Ecto neural progenitor cell (in vitro differentiated cells): ENCODE measurements at regions not wholly inside any gene's neighbourhood (a gene's known extent, or its start where the extent isn't known, plus 50 kb on each side); places are given as distances from the start of the nearest gene placed in this dataset.

Experiments
- DNase-seq: peaks from one replicate; pipeline ENCODE4 v3.0.0-alpha.2; 2018; ENCODE audit warnings: low spot score

DNA sequence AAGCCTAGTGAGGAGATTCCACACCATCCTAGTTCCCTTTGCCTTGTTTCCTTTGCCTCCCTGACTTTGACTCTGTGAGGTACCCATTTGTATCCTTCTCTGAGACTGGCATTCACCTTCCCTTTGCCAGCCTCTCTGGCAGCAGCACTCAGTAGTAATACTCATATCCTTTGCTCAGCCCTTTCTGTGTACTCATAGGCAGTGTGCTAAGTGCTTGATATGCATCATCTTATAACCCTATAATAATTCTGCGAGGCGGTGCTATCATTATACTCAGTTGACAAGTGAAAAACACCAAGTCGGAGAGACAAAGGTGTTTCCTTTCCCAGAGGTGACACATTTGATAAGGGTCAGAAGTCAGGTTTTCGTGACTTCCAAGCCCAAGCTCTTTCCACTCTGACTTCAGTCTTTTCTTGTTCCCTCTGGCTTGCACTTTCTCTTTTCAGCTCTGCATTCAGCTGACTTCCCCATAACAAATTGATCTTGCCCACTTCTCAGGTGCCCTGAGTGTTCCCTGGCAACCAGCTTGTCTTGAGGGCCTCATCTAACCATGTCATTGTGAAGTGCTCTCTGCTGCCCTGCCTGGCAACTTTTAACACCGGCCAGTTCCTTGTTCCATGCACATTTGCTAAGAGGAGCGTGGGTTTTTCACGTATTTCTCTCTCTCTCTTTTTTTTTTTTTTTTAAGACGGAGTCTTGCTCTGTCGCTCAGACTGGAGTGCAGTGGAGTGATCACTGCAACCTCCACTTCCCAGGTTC lies 94.5 kb upstream of the UPP2 start:
- no peak for DNase-seq

DNA sequence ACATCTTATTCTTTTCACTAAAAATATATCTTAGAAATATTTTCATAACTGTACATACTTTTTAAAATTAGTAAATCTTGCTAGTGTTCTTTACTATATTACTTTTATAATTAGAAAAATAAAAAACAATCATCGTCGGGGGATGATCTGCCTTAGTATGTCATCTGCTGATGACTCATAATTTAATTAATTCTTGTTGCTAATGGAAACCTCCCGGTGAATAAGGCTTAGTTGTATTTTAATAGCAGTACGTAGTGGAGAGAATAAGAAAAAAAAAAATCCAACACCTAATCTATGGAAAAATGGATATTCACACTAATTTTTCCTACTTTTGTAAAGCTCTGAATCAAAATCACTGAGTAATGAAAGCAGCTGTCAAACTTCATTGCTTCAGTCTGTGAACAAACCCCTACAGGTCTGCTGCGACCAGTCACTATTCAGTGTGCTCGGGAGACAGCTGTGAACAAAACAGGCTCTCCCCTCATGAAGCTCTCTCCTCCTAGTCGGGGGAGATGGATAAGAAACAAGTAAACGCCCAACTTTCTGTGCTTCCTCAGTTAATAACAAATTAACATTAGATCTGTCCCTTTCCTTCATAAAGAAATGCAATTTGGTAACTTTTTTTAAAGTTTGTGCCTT lies 97.4 kb upstream of the UPP2 start:
- no peak for DNase-seq

DNA sequence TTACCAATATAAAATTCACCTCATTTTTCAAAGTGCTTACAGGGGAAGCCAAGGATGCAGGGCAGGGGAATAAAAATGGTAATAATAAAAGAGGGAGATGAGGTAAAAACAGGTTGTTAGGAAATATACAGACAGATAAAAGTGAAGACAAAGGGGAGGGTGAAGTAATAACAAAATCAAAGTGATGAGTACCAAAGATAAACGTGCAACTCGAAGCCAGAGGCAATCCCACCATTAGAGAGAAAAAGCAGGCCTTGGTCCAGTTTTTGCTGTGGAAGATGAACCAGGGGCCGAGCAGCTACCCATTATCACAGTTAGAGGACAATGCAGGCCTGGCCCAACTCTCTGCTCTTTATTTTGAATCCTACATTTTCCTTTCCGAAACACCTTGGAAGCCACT lies 99.6 kb upstream of the UPP2 start:
- DNase-seq = no peak

DNA sequence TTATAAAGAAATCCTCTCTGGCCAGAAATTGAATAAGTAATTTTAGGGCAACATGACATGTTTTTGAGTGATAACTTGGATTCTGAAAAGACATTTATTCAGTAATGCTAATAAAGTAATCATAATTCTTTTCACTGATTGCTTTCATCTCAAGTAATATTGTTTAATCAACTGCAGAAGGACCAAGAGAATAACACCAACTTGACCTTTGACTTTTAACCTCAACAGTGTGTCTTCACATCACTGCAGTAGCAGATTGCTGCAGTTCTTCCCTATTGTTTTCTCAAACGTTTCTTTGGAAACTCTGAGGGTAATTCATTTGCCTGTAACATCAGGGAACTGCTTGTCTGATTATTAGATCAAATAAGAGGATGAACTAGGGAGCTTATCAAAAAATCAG lies 104.9 kb upstream of the UPP2 start:
- no peak for DNase-seq

DNA sequence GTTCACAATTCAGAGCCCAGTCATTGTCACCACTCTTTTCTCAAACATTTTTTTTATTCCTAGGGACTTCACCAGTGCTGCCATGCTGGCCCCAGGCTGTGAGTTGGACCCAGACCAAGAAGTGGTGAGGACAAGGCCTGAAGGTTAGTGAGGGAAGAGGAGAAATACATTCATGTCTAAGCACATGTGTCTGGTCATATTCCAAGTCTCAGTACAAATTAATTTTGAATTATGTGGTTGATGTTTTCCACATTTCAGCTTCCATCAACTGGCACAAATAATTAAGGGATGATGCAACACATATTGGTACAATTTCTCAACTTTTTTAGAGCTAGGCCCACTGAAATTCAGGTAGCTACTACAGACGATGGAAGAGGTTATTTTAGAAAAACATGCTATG lies 106.6 kb upstream of the UPP2 start:
- DNase-seq = no peak

DNA sequence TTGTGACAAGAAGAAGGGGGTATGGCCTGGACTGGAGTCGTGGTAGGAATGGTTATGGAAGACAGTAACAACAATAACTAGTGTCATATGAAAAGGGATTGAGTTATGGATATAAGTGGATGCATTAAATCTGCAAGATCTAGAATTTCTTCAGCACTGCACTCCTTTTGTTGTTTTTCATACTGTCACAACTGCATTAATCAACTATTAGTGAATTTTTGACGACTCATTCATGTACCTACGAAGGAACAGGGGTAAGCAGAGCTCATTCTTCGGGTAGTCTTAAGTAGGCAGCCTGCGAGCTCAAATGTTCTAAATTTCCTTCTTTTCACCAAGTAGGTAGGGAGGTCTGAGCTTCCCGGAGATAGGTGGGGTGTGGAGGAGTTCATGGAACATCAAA lies 109.7 kb upstream of the UPP2 start:
- DNase-seq = no peak

DNA sequence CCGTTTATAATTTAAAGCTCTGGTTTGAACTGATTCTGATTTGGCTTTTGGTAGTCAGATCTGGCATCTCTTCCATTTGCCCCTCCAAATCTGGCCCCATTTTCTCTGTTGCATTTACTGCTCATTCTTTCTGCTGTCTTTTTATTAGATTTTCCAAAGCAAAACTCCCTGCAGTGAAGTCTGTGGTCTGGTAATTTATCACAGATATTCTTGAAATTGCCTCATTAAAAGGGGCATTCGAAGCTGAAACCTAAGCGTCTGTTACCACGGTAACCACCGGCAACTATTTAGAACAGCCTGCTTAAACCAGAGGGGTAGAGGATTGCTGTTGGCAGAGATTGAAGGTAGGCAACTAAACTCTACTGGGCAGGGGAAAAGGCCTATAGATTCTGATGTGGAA lies 111.5 kb upstream of the UPP2 start:
- DNase-seq = no peak

DNA sequence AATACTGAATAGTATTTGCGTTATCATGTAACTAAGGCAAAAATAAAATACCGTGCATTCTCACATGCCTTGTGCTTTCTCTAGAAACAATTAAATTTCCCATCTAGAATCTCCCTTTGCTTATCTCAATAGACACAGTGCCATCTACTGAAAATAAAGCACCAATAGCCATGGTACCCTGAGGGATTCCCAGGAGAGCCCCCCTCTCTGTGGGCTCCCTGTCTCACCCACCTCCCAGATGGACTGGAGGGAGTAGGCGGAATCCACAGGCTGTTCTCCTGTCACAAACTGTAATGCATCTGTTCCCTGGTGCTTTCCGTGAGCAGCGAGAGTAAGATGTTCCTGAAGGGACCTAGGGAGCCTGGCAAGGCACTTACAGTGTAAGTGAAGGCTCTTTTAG lies 112.4 kb upstream of the UPP2 start:
- DNase-seq = no peak

DNA sequence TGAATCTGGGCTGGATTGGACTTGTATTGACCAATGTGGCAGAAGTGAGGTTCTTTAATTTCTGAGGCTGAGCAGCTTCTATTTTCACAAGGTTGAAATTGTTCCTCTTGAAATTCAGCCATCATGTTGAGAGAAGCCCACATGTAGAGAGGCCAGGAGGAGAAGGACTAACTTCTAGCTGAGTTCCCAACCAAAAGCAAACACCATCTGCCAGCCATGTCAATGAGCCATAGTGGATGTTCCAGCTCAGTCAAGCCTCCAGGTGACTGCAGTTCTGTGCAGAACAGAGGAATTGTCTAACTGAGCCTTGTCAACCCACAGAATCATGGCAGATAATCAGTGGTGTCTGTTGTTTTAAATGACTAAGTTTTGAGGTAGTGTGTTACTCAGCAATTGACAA lies 110.6 kb upstream of the ACVR1 start:
- DNase-seq = no peak

DNA sequence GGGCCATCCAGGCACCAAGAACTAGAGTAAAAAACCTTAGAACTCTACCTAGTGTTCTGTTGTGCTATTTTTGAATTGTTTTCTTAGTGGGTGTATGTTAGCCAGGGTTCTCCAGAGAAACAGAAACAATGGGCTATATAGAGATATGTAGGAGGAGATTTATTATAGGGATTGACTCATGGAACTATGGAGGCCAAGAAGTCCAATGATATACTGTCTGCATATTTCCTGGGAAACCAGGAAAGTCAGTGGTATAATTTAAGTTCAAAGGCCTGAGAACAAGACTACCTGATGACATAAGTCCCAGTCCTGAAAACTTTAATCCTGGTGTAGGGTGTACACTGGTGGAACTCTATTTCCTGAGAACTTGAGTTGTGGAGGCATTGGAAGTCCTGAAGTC lies 108.7 kb upstream of the ACVR1 start:
- DNase-seq = no peak

DNA sequence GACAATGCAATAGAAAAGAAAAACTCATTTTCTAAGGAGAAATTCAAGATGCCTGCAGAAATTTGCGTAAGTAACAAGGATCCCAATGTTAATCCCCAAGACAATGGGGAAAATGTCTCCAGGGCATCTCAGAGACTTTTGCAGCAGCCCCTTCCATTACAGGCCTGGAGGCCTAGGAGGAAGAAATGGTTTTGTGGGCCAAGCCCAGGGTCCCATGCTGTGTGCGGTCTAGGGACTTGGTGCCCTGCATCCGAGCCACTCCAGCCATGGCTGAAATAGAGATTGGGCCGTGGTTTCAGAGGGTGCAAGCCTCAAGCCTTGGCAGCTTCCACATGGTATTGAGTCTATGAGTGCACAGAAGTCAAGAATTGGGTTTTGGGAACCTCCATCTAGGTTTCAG lies 103.9 kb upstream of the ACVR1 start:
- DNase-seq = no peak

DNA sequence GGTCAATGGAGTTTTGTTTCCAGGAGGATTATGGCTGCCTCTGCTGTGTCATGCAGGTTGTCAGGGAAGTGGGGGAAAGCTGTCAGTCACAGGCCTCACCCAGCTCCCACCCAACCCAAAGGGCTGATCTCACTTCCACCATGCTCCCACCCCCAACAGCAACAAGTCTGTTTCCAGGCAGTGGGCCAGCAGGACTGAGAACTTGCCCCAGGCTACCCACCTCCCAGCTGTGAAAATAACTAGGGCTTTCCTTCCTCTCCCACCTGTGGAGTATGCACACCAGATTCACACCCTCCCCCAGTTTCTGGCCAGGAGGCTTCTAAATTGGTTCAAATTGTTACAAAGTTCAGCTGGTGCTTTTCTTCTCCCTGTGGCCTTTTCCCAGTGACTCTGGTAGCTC lies 95.6 kb upstream of the ACVR1 start:
- DNase-seq = no peak

DNA sequence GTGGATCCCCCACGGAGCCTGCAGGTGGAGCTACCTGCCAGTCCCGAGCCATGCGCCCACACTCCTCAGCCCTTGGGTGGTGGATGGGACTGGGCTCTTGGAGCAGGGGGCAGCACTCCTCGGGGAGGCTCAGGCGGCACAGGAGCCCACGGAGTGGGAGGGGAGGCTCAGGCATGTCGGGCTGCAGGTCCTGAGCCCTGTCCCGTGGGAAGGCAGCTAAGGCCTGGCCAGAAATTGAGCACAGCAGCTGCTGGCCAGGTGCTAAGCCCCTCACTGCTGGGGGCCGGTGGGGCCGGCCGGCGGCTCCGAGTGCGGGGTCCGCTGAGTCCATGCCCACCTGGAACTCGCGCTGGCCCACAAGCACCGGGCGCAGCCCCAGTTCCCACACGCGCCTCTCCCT lies 91.7 kb upstream of the ACVR1 start:
- DNase-seq = no peak

DNA sequence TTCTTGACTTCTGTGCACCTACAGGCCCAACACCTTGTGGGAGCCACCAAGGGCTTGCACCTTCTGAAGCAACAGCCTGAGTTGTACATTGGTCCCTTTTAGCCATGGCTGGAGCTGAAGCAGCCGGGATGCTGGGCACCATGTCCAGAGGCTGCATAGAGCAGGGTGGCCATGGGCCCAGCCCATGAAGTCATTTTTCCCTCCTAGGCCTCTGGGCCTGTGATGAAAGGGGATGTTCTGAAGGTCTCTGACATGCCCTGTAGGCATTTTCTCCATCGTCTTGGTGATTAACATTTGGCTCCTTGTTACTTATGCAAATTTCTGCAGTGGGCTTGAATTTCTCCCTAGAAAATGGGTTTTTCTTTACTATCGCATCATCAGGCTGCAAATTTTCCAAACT lies 83.1 kb upstream of the ACVR1 start:
- no peak for DNase-seq

DNA sequence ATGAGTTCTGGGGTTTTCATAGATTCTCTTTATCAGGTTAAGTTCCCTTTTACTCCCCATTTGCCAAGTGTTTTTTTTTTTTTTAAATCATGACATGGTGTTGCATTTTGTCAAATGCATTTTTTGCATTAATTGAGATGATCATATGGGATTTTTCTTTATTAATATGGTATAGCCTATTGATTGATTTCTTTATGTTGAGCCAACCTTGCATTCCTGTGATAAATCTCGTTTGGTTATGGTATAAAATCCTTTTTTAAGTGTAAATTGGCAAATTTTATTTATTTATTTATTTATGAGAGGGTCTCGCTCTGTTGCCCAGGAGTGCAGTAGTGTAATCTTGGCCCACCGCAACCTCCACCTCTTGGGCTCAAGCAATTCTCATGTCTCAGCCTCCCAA lies 81.5 kb upstream of the ACVR1 start:
- no peak for DNase-seq

DNA sequence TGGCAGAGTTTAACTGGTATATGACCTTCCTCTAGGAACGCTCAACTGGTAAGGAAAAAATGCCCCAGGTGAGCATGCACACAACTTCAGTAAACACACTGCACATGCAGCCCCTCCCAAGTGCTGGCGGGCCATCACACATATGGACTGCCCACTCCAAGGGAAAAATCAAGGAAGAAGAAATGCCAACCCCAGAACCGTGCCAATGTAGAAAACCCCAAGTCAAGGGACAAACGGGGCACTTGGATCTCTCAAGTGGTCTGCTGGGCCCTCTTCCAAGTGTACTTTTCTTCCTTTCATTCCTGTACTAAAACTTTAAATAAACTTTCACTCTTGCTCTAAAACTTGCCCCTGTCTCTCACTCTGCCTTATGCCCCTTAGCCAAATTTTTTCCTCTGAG lies 76.4 kb upstream of the ACVR1 start:
- no peak for DNase-seq

DNA sequence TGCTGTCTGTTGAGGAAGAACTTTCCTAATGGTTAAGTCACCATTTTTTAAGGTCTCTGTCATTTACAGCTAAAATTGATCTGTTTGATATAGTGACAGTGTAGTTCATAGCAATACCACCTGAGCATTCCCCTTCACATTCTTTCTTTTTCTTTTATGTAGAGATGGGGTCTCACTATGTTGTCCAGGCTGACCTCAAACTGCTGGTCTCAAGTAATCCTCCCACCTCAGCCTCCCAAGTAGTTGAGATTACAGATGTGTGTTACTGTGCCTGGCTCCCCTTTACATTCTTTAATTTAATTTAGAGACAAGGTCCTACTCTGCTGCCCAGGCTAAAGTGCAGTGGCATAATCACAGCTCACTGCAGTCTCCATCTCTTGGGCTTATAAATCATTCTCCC lies 72.7 kb upstream of the ACVR1 start:
- no peak for DNase-seq

DNA sequence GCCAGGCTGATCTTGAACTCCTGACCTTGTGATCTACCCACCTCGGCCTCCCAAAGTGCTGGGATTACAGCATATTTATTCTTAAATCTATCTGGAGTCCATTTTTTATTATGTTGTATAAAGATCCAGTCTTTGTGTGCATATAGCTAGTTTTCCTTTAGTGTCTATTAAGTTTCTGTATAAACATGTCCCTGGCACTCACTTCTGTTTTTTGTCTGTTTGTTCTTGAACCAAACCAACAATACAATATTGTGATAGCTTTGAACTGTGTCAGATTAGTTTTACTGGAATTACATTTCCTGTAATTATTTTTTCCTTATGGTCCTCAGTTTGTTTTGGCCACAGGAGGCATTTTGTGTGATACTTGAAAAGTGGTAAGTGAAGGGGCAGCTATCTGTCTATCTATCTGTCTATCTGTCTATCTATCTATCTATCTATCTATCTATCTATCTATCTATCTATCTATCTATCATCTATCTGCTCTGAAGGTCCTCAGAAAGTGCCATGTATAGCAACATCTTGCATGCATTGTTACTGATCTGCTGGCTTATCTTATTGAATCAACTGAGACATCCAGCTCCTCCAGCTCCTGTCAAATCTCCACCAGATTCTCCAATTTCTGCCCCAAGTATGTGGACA lies 70.9 kb upstream of the ACVR1 start:
- no peak for DNase-seq

DNA sequence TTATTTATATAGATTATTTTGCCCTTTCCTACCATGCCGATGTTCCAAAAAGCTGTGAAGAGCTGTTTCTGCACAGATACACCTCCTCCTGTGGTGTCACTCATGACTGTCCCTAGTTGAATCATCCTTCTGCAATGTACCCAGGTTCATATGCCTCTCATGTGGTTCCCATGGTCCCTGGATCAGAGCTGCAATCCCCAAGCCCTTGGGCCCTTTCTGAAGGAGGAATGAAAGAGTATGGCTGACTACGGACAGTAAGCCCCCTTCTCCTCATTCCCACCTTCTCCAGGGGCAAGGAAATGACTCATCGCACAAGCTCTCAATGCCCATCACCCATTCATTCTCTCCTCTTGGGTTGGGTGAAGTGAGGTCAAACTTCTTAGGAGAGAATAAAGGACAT lies 63.9 kb upstream of the ACVR1 start:
- no peak for DNase-seq

DNA sequence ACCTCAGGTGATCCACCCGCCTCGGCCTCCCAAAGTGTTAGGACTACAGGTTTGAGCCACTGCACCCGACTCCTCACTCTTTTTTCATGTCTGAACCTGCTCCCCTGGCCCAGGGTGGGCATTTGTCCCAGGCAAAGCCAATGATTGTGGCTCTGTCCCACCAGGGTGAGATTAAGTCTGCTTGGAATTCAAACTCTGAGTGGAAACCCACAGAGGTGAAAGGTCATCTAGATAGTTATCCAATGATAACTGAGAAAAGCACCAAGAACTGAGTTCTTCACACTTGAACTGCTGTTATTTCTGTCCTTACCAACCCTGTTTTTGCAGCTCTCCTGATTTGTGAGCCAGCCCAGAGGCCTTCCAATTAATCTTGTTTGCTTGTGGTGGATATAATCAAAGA lies 62.4 kb upstream of the ACVR1 start:
- no peak for DNase-seq

DNA sequence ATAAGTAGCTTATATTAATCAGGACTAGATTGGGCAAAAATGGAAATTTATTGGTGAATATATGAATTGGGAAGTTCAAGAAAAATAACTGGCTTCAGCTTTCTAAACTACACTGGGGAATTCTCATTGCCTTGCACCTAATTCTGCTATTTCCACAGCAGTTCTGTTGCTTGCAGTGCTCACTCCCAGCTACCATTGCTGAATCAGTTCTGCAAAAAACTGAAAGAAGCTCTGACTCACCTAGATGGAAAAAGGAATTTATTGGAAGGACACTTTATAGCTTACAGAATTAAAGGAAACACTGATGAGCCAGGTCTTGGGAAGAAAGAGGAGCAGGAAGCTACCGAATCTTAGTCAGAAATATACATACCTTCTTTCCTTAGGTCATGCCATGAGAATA lies 60.3 kb upstream of the ACVR1 start:
- DNase-seq = no peak

DNA sequence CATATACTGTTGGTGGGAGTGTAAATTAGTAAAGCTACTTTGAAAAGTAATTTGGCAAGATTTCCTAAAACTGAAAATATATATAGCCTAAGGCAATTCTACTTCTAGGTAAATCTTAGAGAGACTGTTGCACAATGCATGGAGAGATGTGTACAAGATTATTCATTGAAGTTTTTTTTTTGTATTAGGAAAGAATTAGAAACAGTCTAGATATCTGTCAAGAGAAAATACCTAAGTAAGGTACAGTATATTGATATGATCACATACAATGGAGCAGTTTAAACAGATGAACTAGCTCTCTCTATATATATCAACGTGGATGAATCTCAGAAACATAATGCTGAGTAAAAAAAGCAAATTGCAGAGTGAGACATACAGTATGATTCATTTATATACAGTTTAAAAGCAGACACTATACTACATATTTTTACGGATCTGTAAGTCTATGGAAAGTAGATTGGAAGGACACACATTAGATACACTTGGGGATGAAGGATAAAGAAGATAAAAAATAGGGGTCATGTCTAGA lies 59.3 kb upstream of the ACVR1 start:
- DNase-seq = no peak

DNA sequence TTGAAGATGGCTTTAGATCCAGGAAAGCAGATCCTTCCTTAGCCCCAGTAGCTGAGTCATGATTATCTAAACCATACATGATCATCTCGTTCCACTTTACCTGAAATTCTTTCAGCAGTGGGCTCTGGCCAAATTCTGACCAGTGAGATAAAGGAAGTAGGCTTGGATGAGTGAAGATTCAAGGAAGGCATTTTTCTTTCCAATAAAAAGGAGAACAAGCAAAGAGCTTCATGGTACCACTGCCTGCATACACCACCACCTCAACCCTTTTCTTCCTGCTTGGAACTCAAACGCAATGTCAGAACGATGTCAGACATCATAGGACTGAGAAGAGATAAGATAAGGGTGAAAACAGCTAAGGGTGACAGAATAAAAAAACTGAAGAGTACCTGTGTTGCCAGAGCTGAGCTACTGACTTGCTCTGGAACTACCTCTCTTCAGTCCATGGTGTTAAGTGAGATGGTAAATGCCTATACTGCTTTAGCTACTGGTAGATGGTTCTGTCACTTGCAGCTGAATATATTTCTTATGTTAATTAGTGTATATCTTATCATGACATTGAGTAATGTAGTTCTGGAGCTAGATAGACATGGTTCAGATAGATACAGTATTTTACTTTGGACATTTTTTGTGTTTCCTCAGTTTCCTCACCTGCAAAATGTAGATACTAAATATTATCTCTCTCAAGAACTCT lies 58.7 kb upstream of the ACVR1 start:
- no peak for DNase-seq
